GM18526 (cell line): ENCODE measurements at regions not wholly inside any gene's neighbourhood (a gene's known extent, or its start where the extent isn't known, plus 50 kb on each side); places are given as distances from the start of the nearest gene placed in this dataset.

ENCODE experiments used
- POLR2A ChIP-seq: IDR thresholded peaks from 3 replicates; pipeline ENCODE4 v1.6.1; 2011; ENCODE audit not compliant: insufficient read length; ENCODE audit errors: extremely low read depth

DNA sequence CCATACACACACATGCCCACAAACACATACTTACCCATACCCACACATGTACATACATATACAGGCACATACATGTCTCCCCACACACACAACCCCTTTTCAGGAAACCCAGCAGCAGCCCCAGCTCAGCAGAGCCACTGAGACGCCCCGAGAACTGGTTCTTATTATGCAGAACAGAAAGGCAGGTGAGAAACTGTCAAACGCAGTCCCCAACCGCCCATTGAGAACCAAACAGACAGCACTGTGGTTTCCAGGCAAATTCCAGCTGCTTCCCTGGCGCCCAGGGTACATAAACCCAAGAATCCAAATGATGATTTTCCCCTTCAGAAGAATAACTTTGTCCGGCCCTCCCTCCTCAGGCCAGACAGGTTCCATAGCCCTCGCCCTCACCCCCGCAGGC lies 366.6 kb upstream of the ZMIZ1 start:
- no peak for TF ChIP-seq POLR2A

DNA sequence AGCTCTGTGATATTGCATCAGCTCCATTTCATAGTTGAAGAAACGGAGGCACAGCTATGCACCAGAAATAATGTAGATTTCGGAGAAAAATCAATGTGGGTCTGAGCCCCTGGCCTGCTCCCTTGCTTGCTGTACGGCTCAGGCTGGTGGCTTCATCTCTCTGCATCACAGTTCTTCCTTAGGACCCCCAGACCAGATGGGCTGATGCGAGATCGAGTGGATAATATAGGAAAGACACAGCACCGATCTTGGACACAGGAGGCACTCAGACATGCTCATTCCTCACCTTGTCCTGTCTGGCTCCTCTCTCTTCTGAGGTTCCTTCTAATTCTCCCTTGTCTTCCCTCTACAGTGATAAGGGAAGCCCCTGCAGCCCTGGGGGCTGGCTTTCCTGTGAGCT lies 365.9 kb upstream of the ZMIZ1 start:
- no peak for TF ChIP-seq POLR2A

DNA sequence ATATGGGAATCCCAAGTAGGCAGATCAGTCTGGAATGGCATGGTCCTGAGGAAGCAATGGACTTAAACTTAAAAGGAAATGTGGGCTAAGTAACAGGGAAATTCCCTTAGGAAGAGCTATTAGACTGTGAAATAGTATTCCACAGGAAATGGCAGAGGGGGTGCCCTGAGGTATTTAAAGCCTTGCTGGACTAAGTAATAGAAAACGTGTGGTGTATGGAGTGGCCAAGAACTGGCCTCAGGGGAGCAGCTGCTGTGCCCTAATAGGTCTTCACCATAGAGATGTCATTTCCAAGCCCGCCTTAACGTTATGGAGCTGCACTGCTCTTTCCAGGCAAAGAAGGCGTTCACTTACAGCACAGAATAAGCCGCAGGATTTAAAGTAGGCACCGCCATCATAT lies 365.2 kb upstream of the ZMIZ1 start:
- TF ChIP-seq POLR2A = no peak

DNA sequence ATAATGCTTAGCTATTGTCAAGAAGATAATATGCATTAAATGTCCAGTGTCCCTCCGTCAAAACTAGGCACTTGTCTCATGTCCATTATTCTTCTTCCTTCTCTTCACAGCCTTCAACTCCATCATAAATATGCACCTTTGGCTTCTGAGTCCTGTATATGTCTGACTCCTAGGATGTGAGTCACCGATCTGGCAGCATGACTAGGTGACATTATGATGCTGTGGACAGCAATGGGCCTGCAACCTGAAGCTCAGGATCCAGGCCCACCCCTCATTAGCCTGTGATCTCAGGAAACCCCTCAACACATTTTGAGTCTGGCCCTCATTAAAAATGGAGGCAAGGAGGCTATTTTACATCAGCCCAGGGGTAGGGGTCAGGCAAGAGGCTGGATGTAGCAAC lies 362.5 kb upstream of the ZMIZ1 start:
- no peak for TF ChIP-seq POLR2A

DNA sequence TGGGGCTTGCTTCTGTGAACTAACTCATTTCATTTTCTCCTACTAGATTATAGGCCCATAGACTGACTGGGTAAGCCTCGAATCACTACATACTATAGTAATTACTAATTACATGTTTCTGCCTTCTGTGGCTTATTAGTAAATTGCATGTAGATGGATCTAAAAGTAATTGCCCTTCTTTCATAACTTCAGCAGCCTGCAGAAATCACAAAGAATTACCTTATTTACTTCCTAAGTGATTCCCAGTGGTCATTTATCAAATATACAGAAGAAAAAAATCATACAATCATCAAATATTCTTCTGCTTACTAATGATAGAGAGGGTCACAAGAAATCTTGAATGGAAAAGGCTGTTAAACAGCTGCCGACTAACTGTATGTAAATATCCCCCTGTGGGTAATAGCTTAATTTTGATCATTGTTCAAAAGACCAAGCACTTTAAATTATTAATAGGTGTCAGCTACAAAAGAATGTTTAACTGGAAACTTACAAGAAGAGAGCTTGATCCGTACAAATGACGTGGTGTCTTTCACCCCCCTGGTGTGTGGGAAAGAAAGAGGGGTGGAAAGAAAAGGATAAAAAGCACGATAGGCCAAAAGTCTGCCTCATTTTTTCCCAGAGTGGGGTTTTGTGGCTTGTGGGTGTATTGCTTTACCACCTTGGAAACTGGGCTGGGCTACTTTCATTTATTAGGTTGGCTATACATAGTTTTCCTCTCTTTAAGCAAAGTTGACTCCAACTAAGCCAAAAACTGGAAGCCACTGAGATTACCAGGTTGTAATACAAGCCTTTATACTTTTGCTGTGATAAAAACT lies 361.8 kb upstream of the ZMIZ1 start:
- TF ChIP-seq POLR2A = no peak

DNA sequence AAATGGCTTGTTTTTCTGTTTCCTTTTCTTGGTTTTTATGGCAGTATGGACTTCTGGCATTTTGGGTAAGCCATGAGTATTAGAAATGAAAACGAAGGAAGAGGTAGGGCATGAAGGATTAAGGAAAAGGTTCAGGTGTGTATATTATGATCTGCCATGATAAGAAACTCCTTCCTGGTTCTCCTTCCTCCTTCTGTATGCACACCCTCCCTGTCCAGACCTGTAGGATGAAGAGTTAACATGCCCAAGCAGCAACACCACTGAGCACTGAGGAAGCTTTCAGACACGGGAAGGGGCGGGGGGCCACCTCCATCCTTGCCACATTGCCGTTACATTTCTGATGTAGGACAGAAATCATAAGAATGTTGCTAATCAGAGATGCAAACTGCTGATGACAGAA lies 361.0 kb upstream of the ZMIZ1 start:
- no peak for TF ChIP-seq POLR2A

DNA sequence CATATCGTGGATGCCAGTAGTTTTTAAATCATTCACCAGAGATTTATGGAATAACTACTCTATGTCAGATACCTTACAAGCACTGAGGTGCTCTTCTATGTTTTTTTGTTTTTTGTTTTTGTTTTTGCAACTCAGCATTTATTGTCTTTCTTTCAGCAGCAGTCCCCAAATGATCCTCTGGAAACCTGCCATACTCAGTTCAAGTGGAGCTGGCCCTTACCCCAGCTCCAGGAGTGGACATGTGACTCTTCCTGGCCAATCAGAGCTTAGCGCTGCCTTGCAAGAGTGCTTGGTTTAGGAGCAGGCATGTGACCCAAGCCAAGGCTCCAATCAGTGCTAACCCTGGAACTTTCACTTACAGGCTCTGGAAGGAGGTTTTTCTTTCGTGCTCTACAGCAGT lies 356.6 kb upstream of the ZMIZ1 start:
- no peak for TF ChIP-seq POLR2A

DNA sequence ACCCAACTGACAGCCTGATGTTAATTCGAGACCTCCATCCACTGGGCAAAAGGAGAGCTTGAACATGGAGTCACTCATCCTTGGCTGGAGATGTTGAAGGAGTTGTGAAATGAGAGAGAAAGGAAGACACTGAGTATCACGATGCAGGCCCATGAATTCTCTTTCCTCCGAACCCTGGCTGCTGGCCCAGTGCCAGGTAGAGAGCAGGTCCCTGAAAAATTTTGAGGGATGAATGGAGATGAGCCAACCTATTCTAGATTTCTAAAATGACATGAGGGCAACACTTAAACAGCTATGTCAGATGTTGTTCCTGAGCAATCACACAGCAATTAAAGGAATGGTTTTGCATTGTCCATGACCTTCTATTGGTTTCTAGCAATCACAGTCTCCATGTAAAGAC lies 355.1 kb upstream of the ZMIZ1 start:
- no peak for TF ChIP-seq POLR2A

DNA sequence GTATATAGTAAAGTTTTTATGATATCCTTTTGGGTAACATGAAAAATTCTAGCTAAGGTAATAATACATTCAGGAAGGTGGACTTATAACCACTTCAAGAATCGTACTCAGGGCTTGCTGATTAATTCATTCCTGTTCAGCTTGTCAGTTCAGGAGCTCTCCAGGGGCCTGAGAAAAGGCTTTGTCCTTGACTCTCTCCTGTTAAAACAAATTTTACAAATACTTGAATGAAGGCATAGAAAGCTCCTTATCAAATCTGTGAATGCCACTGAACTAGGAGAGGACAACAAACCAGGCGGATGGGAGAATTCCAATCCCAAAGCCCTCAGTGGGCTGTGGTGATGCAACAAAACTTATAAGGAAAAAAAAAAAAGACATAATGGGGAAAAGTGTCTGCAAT lies 354.5 kb upstream of the ZMIZ1 start:
- no peak for TF ChIP-seq POLR2A

DNA sequence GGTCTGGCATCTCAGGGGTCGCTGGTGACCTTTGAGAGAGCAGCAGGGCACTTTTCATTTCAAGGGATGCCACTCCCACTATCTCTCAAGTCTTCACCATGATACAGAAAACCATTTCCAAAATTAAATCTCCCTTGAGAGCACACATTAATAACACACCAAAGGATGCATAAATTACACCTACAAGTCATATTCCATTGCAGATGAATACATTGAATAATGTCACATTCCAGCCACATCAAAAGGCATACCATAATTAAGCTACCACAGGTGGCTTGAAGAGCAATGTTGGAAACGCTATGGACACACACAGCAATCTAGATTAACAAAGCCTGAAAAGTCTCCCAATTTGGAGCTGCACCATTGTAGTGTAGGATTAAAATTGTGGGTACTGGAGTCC lies 353.3 kb upstream of the ZMIZ1 start:
- TF ChIP-seq POLR2A = no peak

DNA sequence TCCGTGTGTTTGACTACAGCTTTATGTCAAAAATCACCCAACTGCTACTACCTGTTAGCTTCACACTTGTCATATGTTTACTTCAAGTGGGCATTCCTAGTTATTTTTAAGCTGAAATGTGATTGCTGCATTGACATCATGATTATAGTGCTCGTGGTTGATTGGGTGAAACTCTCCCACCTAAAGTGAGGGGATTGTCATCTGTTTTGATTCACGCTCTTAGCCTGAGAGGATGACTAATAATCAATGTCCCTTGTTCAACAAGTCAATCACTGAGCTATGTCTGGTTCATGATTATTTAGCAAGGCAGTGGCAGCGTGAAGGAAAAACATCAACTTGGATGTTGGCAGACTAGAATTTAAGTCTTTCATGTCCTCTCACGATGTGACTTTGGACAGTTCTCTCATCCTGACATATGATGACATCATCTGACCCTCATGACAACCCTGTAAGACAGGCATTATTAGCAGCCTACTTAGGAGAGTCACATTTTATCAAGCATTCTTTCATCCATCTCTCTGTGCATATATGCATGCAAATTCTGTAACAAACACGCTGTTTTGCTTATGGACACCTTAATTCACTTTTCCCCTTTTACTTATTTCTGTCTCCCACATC lies 352.6 kb upstream of the ZMIZ1 start:
- no peak for TF ChIP-seq POLR2A

DNA sequence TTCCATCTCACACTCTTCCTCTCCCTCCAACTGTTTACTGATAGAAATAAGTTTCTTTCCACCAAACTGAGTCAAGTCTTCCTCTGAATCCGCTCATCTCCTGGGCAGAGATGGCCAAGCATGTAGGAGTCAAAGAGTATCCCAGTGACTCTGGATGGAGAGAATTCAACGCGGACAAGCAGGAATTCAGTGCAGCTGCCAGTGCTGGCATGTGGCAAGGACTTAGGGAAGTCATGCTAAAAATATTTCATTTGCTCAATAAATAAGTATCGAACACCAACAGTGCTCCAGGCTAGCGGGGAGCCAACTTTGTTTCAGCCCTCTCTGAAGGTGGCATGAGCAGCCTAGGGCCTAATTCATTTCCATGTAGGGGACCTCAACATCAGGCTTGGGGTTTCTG lies 351.6 kb upstream of the ZMIZ1 start:
- TF ChIP-seq POLR2A = no peak

DNA sequence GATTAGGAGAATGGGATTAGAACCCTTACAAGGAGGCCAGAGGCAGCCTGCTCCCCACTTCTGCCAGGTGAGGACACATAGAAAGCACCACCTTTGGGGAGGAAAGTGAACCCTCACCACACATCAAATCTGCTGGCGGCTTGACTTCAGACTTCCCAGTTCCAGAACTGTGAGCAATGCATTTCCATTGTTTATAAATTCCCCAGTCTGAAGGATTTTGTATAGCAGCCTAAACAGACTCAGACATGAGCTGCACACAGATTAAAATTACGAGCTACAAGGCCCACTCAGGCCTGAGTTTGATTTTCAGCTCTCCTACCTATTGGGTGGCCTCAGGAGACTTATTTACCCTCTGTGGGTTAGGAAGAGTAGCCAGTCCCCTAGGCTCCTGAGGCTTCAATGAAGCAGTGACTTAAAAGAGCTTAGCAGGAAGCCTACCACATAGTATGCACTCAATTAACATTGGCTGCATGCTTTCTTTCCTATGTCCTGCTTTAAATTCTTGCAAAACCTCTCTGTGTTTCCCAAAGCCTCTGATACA lies 350.7 kb upstream of the ZMIZ1 start:
- no peak for TF ChIP-seq POLR2A

DNA sequence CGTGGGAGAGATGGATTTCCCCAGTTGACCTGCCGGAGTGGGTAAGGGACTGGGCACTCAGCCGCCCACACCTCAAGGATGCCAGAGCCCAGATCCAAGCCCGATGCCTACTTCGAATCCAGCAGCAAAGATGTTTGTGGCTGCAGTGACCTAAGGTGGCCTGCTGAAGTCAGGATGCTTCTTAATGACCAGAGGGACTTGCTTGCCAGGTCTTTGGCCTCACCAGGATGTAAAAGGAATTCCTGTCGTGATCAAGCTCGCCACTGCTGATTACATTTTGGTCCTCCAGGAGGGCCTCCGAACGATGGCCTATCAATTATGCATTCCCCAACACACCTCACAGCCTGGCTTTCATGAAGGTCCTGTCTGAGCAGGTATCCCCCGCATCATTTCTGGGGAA lies 349.5 kb upstream of the ZMIZ1 start:
- TF ChIP-seq POLR2A = no peak

DNA sequence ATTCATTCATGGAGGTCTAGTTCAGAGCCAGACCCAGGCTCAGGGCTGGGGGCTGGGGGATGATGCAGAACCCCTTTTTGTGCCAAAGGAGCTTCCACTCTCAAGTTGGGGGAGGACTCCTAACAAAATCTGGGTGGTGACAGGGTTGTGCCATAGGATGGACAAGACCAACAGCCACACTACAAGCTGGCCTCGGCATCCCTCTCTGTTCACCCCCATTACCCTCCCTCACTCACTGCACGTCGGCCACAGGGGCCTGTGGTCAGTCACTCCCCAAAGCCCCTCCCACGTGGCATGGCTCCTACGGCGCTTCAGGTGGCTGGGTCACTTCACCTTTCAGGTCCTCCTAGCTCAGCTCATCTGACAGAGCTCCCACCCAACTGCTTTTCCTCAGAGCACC lies 348.7 kb upstream of the ZMIZ1 start:
- no peak for TF ChIP-seq POLR2A

DNA sequence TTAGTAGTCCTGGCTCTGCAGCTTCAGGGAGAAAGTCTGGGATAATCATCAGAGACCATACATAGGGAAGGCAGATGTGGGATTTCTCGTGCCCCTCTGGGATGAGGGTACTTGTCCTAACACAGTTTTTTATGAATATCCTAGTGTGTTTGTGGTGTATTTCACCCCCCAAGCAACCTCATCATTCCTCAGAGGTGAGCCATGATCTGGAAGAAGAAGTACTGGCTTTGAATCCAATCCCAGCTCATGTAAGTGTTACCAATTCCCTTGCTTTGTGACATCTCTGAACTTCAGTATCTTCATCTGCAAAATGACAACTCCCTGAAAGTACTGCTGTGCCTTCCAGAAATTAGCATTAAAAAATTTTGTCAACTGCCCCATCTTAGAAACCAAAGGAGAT lies 347.5 kb upstream of the ZMIZ1 start:
- TF ChIP-seq POLR2A = no peak

DNA sequence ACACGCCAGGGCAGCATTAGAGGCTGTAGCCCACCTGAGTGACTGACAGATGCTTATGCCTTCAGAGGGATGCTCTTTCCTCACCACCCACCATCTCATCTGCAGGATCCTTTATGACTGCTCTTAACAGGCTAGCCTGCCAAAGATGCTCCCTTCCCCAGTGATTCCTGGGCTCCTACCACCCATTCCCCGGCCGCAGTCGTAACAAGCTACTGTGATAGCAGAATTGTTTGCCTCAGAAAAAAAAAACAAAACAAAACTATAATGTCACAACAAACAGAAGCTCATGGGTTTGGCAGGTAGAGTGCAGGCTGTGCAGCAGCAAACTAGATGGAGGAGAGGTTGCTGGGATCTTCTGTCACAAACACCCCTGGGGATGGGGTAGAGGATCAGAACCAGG lies 343.9 kb upstream of the ZMIZ1 start:
- no peak for TF ChIP-seq POLR2A
